ENCODE measurements at regions not wholly inside any gene's neighbourhood (a gene's known extent, or its start where the extent isn't known, plus 50 kb on each side); places are given as distances from the start of the nearest gene placed in this dataset.
"Not testable (repeated sequence)": the region's sequence is repeated elsewhere in the genome, so short reads cannot be mapped to it uniquely, and the experiment has no call there.

DNA sequence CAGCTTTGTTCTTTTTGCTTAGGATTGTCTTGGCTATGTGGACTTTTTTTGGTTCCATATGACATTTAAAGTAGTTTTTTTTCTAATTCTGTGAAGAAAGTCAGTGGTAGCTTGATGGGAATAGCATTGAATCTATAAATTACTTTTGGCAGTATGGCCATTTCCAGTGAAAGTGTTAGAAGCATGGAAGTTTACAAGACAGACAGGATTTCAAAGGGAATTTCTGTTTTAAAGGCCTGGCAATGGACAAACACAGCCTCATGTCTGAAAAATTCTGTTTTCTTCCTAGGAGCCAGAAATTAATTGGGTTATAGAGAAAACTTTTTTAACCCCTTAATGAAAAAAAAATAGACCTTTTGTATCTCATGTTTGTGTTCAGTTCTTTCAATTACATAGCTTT, 184.4 kb downstream of the ATP23 start:
- TF ChIP-seq EP300 (IDR thresholded peaks at IDR 0.05; ENCODE audit: borderline replicate concordance in 1 of 2, low read depth in 1 of 2, low read length in 1 of 2); EZH2phosphoT487 (IDR thresholded peaks at IDR 0.05; ENCODE audit: borderline replicate concordance, low read depth); FOXM1 (IDR thresholded peaks at IDR 0.05; ENCODE audit: low read depth); TAF1 (IDR thresholded peaks at IDR 0.05; ENCODE audit: borderline replicate concordance, low read depth, low read length): not testable (repeated sequence)
- TF ChIP-seq, protein P1, sequence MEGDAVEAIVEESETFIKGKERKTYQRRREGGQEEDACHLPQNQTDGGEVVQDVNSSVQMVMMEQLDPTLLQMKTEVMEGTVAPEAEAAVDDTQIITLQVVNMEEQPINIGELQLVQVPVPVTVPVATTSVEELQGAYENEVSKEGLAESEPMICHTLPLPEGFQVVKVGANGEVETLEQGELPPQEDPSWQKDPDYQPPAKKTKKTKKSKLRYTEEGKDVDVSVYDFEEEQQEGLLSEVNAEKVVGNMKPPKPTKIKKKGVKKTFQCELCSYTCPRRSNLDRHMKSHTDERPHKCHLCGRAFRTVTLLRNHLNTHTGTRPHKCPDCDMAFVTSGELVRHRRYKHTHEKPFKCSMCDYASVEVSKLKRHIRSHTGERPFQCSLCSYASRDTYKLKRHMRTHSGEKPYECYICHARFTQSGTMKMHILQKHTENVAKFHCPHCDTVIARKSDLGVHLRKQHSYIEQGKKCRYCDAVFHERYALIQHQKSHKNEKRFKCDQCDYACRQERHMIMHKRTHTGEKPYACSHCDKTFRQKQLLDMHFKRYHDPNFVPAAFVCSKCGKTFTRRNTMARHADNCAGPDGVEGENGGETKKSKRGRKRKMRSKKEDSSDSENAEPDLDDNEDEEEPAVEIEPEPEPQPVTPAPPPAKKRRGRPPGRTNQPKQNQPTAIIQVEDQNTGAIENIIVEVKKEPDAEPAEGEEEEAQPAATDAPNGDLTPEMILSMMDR (IDR thresholded peaks at IDR 0.05) = not testable (repeated sequence)
- TF ChIP-seq, protein P2, sequence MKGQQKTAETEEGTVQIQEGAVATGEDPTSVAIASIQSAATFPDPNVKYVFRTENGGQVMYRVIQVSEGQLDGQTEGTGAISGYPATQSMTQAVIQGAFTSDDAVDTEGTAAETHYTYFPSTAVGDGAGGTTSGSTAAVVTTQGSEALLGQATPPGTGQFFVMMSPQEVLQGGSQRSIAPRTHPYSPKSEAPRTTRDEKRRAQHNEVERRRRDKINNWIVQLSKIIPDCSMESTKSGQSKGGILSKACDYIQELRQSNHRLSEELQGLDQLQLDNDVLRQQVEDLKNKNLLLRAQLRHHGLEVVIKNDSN (IDR thresholded peaks at IDR 0.05; ENCODE audit: borderline replicate concordance, low read depth) = not testable (repeated sequence)
- TF ChIP-seq, protein P3, sequence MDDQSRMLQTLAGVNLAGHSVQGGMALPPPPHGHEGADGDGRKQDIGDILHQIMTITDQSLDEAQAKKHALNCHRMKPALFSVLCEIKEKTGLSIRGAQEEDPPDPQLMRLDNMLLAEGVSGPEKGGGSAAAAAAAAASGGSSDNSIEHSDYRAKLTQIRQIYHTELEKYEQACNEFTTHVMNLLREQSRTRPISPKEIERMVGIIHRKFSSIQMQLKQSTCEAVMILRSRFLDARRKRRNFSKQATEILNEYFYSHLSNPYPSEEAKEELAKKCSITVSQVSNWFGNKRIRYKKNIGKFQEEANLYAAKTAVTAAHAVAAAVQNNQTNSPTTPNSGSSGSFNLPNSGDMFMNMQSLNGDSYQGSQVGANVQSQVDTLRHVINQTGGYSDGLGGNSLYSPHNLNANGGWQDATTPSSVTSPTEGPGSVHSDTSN (IDR thresholded peaks at IDR 0.05) = not testable (repeated sequence)
